WI38 (cell line): ENCODE measurements at regions not wholly inside any gene's neighbourhood (a gene's known extent, or its start where the extent isn't known, plus 50 kb on each side); places are given as distances from the start of the nearest gene placed in this dataset.

Experiments used
- H3K4me3 ChIP-seq: 2 replicates; pipeline ENCODE4 v1.5.1; 2011; ENCODE audit warnings: low read depth, mild to moderate bottlenecking, control low read depth, low read length
- TF ChIP-seq, protein P1 (sequence below): IDR thresholded peaks from 2 replicates; pipeline ENCODE4 v1.5.1; 2012; ENCODE audit warnings: low read depth, mild to moderate bottlenecking, control low read depth, low read length

DNA sequence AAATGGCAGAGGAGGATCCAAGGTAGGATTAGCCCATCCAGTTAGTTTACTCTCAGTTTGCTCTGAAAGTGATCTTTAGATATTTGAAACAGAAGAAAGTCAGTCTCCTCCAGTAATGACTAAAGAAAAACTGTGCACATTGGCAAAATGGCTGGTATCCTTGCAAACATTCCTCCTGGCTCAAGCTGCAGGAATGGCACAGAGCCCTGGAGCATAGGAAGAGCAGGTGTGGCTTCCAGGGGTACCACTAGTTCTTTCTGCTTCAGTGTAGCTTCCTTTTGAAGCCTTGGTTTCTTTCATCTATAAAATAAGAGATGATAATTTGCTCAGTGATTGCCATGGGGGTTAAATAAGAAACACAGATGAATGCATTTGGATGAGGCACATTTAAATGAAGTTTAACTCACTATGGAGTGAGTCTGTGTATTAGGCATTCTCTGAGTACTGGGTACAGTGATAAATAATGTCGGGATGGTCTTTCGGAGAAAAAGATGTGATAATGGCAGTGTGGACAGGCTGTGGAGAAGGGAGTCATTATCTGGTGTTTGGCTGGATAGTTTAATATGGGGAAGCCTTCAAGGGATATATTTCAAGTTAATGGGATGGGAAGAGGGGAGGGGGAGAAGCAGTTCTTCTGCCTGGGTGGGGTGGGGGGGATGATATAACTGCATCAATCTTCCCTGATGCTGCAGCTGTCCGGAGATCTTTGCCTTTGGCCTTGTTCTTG, 217.3 kb upstream of the KLF4 start:
- TF ChIP-seq, protein P1, sequence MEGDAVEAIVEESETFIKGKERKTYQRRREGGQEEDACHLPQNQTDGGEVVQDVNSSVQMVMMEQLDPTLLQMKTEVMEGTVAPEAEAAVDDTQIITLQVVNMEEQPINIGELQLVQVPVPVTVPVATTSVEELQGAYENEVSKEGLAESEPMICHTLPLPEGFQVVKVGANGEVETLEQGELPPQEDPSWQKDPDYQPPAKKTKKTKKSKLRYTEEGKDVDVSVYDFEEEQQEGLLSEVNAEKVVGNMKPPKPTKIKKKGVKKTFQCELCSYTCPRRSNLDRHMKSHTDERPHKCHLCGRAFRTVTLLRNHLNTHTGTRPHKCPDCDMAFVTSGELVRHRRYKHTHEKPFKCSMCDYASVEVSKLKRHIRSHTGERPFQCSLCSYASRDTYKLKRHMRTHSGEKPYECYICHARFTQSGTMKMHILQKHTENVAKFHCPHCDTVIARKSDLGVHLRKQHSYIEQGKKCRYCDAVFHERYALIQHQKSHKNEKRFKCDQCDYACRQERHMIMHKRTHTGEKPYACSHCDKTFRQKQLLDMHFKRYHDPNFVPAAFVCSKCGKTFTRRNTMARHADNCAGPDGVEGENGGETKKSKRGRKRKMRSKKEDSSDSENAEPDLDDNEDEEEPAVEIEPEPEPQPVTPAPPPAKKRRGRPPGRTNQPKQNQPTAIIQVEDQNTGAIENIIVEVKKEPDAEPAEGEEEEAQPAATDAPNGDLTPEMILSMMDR = no peak
- no peak overlapping the region for H3K4me3 ChIP-seq

DNA sequence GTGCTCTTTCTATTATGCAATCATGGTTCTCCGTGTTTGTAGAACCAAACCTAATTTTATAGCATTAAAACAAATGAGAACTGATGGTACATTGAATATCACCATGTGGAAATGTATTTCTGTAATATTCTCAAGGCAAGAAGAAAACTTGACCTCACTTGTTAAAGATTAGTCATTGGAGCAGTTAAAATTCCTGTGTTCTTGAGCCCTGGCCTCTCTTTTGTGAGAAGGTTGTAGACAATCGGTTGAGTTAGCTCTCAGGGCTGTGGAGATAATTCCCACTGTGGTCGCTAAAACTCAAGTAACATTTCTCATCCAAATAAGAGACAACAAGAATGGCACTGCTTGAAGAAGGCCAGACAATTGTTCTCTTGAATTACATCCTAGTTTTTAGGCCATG, 216.0 kb upstream of the KLF4 start:
- TF ChIP-seq, protein P1 = no peak
- no peak overlapping the region for H3K4me3 ChIP-seq

DNA sequence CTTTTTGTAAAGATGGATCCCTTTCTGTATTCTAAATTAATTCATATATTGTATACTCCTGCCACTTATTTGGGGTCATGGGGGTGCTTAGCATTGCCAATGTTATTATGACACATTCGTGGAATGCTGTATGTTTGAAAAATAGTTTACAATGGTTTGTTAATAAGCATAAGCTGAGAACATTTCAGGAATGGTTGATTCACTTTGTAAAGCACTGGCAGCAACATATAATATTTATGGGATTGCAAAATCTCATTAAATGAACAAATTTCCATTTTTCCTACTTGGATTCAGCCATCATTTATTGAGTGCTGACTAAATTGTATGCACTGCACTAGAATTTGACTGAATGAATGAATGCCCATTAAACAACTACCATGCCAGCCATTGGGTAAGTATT, 215.2 kb upstream of the KLF4 start:
- no peak overlapping the region for H3K4me3 ChIP-seq
- TF ChIP-seq, protein P1 = no peak

DNA sequence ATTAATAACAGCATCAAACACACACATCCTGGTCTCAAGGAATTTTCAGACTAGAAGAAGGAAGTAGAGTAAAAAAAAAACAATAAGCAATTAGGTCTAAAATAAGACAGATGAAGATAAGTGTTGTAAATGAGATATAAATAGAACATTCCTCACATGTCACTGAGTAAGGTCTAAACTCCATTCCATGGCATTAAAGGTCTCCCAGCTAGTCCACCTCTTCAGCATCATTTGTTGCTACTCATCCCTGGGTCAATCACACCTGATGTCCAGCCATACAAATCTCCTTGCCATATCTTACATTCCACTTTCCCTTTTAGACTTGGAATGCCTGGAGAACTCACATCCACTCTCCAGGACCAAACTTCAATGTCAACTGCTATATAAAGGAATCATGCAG, 214.1 kb upstream of the KLF4 start:
- TF ChIP-seq, protein P1 = no peak
- no peak overlapping the region for H3K4me3 ChIP-seq

DNA sequence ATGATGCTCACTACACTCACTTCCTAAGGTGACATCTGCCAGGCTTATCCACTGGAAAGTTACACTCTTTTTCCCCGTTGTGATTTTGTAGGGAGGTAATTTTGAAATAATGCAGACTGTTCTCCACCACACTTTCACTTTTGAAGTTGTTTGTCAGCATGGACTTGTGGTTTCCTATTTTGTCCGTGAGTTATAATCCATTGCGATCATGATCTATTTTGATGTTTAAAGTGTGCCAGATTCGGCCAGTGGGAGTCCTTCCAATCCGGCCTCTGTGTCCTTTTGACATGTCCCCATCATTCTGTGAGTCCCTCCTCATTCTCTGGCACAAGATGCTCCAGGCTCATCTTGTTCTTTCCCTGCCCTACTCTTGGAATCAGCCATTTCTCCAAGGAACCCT, 211.3 kb upstream of the KLF4 start:
- H3K4me3 ChIP-seq = no peak overlapping the region
- TF ChIP-seq, protein P1 = no peak

DNA sequence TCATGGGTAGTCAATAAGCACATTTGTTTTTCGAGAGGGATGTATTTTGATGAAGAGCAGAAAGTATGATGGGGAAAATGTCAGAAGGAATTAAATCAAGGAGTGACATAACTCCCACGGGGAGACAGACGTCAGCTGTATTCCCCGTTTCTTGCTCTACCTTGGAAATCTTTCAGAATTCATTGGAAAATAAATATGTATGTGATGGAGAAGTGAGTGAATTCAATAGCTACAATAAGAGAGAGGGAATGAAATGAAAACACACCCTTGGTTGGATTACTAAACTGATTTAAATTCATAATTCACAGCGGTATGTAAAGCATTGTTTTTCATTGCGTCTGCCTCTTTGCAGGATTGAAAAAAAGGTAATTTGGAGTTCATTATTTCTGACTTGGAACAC, 209.7 kb upstream of the KLF4 start:
- TF ChIP-seq, protein P1 = no peak
- no peak overlapping the region for H3K4me3 ChIP-seq

DNA sequence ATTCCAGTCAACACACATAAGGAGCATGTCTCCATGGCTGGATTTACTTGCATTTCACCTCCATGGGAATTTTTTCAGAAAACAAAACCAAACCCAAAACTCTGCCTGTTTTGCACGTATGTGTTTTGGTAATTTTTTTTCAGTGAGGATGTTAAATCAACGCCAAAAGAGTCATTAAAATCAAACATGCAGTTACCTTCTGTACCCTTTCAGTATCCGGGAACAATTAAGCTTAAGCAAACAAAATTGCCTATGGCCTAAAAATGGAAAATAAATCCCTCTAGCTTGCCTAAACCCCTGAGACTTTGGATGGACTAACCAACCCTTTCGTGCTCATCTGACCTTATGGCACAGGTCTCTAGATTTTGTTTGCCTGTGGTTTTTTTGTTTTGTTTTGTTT, 209.2 kb upstream of the KLF4 start:
- no peak overlapping the region for H3K4me3 ChIP-seq
- TF ChIP-seq, protein P1 = no peak
